ENCODE measurements at regions not wholly inside any gene's neighbourhood (a gene's known extent, or its start where the extent isn't known, plus 50 kb on each side); places are given as distances from the start of the nearest gene placed in this dataset.
"Not testable (repeated sequence)": the region's sequence is repeated elsewhere in the genome, so short reads cannot be mapped to it uniquely, and the experiment has no call there.

DNA sequence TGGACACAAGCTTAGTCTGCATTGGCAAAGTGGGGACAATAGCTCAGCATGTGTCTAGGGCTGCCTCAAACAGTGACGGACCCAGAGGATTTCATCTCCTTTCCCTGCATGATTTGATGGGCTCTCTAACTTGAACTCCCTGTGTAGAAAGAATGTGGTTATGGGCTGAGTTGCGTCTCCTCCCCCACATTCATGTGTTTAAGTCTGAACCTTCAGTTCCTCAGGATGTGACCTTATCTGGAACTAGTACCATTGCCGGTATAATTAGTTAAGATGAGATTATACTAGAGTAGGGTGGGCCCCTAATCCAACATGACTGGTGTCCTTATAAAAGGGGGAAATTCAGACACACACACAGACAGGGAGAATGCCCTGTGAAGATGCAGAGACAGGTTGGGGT lies 257.6 kb downstream of the BCL2L11 start:
- TF ChIP-seq CTCF (IDR thresholded peaks at IDR 0.05 in 4 of 5, conservative IDR thresholded peaks at IDR 0.05 in 1 of 5); POLR2A (IDR thresholded peaks at IDR 0.05): not testable (repeated sequence)
